CD4-positive, alpha-beta T cell treated with Interleukin-21 for 1 hour (primary cell): ENCODE measurements at regions not wholly inside any gene's neighbourhood (a gene's known extent, or its start where the extent isn't known, plus 50 kb on each side); places are given as distances from the start of the nearest gene placed in this dataset.

ENCODE experiments used
- DNase-seq: peaks from one replicate; pipeline ENCODE4 v3.0.0-alpha.2; 2020

GRCh38 chr10:43945908-43946307 lies 297.2 kb upstream of the ZNF32 start:
- DNase-seq, result no peak

GRCh38 chr10:43945094-43945730 lies 296.5 kb upstream of the ZNF32 start:
- DNase-seq, result no peak

- no peak for DNase-seq
Measured at GRCh38 chr10:43944381-43945093, 295.9 kb upstream of the ZNF32 start.

GRCh38 chr10:43943818-43944360 lies 295.2 kb upstream of the ZNF32 start:
- no peak for DNase-seq

- no peak for DNase-seq
Measured at GRCh38 chr10:43943119-43943817, 294.6 kb upstream of the ZNF32 start.

GRCh38 chr10:43942096-43942850 lies 293.6 kb upstream of the ZNF32 start:
- no peak for DNase-seq

- DNase-seq, result no peak
Measured at GRCh38 chr10:43940898-43941837, 292.5 kb upstream of the ZNF32 start.

- no peak for DNase-seq
Measured at GRCh38 chr10:43939939-43940820, 291.5 kb upstream of the ZNF32 start.

GRCh38 chr10:43939389-43939938 lies 290.8 kb upstream of the ZNF32 start:
- DNase-seq, result no peak

- DNase-seq, result no peak
Measured at GRCh38 chr10:43938810-43939209, 290.1 kb upstream of the ZNF32 start.

GRCh38 chr10:43931308-43931930 lies 282.7 kb upstream of the ZNF32 start:
- no peak for DNase-seq

- no peak for DNase-seq
Measured at GRCh38 chr10:43930777-43931176, 282.1 kb upstream of the ZNF32 start.

- DNase-seq, result no peak
Measured at GRCh38 chr10:43930243-43930642, 281.6 kb upstream of the ZNF32 start.

- DNase-seq, result no peak
Measured at GRCh38 chr10:43929122-43929521, 280.4 kb upstream of the ZNF32 start.

GRCh38 chr10:43928425-43928968 lies 279.8 kb upstream of the ZNF32 start:
- DNase-seq, result no peak

- no peak for DNase-seq
Measured at GRCh38 chr10:43926875-43927406, 278.3 kb upstream of the ZNF32 start.

GRCh38 chr10:43926371-43926770 lies 277.7 kb upstream of the ZNF32 start:
- no peak for DNase-seq

GRCh38 chr10:43925793-43926192 lies 277.1 kb upstream of the ZNF32 start:
- DNase-seq, result no peak

- no peak for DNase-seq
Measured at GRCh38 chr10:43923328-43923727, 274.6 kb upstream of the ZNF32 start.
